HUES48 (cell line): ENCODE measurements at regions not wholly inside any gene's neighbourhood (a gene's known extent, or its start where the extent isn't known, plus 50 kb on each side); places are given as distances from the start of the nearest gene placed in this dataset.
"Not testable (repeated sequence)": the region's sequence is repeated elsewhere in the genome, so short reads cannot be mapped to it uniquely, and the experiment has no call there.

Experiments
- H3K27ac ChIP-seq: one replicate; pipeline ENCODE4 v1.7.0; 2013; ENCODE audit warnings: low read depth, low read length, inconsistent platforms
- H3K27me3 ChIP-seq: 2 replicates; pipeline ENCODE4 v1.6.1; 2013; ENCODE audit warnings: mild to moderate bottlenecking, low read length; ENCODE audit not compliant: control insufficient read depth, insufficient read depth
- H3K36me3 ChIP-seq: 2 replicates; pipeline ENCODE4 v1.6.1; 2013; ENCODE audit warnings: low read length; ENCODE audit not compliant: control insufficient read depth, insufficient read depth
- H3K4me1 ChIP-seq: 2 replicates; pipeline ENCODE4 v1.6.1; 2013; ENCODE audit warnings: mild to moderate bottlenecking, low read length; ENCODE audit not compliant: control insufficient read depth, insufficient read depth
- H3K4me3 ChIP-seq: 2 replicates; pipeline ENCODE4 v1.5.1; 2013; ENCODE audit warnings: mild to moderate bottlenecking, low read depth, low read length
- H3K9ac ChIP-seq: 2 replicates; pipeline ENCODE4 v1.6.1; 2013; ENCODE audit warnings: mild to moderate bottlenecking, low read depth, low read length, moderate library complexity
- H3K9me3 ChIP-seq: 2 replicates; pipeline ENCODE4 v1.6.1; 2013; ENCODE audit warnings: low read length; ENCODE audit not compliant: control insufficient read depth, insufficient read depth

- not testable (repeated sequence) for H3K27me3 ChIP-seq, H3K27ac ChIP-seq, H3K9ac ChIP-seq, H3K4me1 ChIP-seq, H3K36me3 ChIP-seq
- H3K9me3 ChIP-seq: peaks cover 57% of the 10 kb centered on the region
- H3K4me3 ChIP-seq: peak overlapping the region; percentile 27; the same call in 1 of the 2 replicates
Measured at GRCh38 chr16:34063498-34064157, 604.2 kb downstream of the TP53TG3F start.

DNA sequence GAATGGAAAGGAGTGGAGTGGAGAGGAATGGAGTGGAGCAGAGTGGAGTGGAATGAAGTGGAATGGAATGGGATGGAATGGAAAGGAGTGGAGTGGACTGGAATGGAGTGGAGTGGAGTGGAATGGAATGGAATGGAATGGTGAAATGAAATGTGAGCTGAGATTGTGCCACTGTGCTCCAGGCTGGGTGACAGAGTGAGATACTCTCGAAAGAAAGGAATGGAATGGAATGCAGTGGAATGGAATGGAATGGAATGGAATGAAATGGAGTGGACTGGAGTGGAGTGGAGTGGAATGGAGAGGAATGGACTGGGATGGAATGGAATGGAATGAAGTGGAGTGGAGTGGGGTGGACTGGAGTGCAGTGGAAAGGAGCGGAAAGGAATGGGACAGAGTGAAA lies 605.2 kb downstream of the TP53TG3F start:
- H3K4me3 ChIP-seq, H3K27me3 ChIP-seq, H3K36me3 ChIP-seq, H3K27ac ChIP-seq, H3K9ac ChIP-seq, H3K4me1 ChIP-seq: not testable (repeated sequence)
- H3K9me3 ChIP-seq: peaks cover 67% of the 10 kb centered on the region

GRCh38 chr16:34069731-34070130 lies 610.3 kb downstream of the TP53TG3F start:
- H3K27me3 ChIP-seq, H3K4me1 ChIP-seq, H3K9ac ChIP-seq, H3K27ac ChIP-seq, H3K4me3 ChIP-seq, H3K36me3 ChIP-seq: not testable (repeated sequence)
- peaks cover 58% of the 10 kb centered on the region for H3K9me3 ChIP-seq

GRCh38 chr16:34078691-34079090 lies 619.3 kb downstream of the TP53TG3F start:
- H3K9ac ChIP-seq: no peak overlapping the region
- H3K4me1 ChIP-seq: no peaks in the 10 kb centered on the region
- H3K27me3 ChIP-seq: no peaks in the 10 kb centered on the region
- H3K36me3 ChIP-seq: no peaks in the 10 kb centered on the region
- H3K4me3 ChIP-seq: no peak overlapping the region
- no peak overlapping the region for H3K27ac ChIP-seq
- H3K9me3 ChIP-seq: peaks cover 98% of the 10 kb centered on the region

- H3K27me3 ChIP-seq, H3K4me3 ChIP-seq, H3K27ac ChIP-seq, H3K36me3 ChIP-seq, H3K9ac ChIP-seq, H3K4me1 ChIP-seq: not testable (repeated sequence)
- H3K9me3 ChIP-seq: peaks cover 100% of the 10 kb centered on the region
Measured at GRCh38 chr16:34085038-34085437, 625.6 kb downstream of the TP53TG3F start.

DNA sequence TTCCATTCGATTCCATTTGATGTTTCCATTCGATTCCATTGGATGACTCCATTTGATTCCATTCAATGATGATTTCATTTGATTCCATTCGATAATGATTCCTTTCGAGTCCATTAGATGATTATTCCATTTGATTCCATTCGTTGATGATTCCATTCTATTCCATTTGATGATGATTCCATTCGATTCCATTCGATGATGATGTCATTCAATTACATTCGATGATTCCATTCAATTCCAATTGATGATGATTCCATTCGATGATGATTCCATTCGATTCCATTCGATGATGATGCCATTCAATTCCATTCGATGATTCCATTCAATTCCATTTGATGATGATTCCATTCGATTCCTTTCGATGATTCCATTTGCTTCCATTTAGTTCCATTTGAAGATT lies 635.6 kb downstream of the TP53TG3F start:
- H3K36me3 ChIP-seq, H3K27ac ChIP-seq, H3K9ac ChIP-seq, H3K4me3 ChIP-seq, H3K4me1 ChIP-seq, H3K27me3 ChIP-seq: not testable (repeated sequence)
- H3K9me3 ChIP-seq: peaks cover 95% of the 10 kb centered on the region

- H3K9ac ChIP-seq, H3K4me1 ChIP-seq, H3K27ac ChIP-seq, H3K27me3 ChIP-seq, H3K36me3 ChIP-seq: not testable (repeated sequence)
- Histone ChIP-seq H3K4me3 (0 out of 2 replicates have a peak overlapping the region, but pooled peaks have one; percentile 19), H3K9me3 (peaks cover 90% of the 10 kb centered on the region)
Measured at GRCh38 chr16:34096911-34097310, 637.5 kb downstream of the TP53TG3F start.

- H3K27ac ChIP-seq, H3K36me3 ChIP-seq, H3K9ac ChIP-seq, H3K4me1 ChIP-seq, H3K27me3 ChIP-seq: not testable (repeated sequence)
- 0 out of 2 replicates have a peak overlapping the region, but pooled peaks have one; percentile 19 for H3K4me3 ChIP-seq
- peaks cover 90% of the 10 kb centered on the region for H3K9me3 ChIP-seq
Measured at GRCh38 chr16:34097326-34097725, 637.9 kb downstream of the TP53TG3F start.

DNA sequence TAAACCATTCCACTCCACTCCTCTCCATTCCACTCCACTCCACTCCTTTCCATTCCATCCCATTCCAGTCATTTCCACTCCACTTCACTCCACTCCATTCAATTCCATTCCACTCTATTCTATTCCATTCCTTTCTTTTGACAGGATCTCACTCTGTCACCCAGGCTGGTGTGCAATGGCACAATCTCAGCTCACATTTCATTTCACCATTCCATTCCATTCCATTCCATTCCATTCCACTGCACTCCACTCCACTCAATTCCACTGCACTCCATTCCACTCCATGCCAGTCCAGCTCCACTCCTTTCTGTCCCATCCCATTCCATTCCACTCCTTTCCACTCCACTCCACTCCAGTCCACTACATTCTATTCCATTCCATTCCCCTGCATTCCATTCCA lies 638.6 kb downstream of the TP53TG3F start:
- H3K9me3 ChIP-seq: peaks cover 89% of the 10 kb centered on the region
- not testable (repeated sequence) for H3K36me3 ChIP-seq, H3K27me3 ChIP-seq, H3K4me1 ChIP-seq, H3K27ac ChIP-seq, H3K4me3 ChIP-seq, H3K9ac ChIP-seq

DNA sequence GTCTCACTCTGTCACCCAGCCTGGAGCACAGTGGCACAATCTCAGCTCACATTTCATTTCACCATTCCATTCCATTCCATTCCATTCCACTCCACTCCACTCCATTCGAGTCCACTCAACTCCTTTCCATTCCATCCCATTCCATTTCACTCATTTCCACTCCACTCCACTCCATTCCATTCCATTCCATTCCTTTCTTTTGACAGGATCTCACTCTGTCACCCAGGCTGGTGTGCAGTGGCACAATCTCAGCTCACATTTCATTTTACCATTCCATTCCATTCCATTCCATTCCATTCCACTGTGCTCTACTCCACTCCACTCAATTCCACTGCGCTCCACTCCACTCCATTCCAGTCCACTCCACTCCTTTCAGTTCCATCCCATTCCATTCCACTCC lies 639.6 kb downstream of the TP53TG3F start:
- H3K9me3 ChIP-seq: peaks cover 92% of the 10 kb centered on the region
- not testable (repeated sequence) for H3K4me3 ChIP-seq, H3K9ac ChIP-seq, H3K27ac ChIP-seq, H3K4me1 ChIP-seq, H3K36me3 ChIP-seq, H3K27me3 ChIP-seq
